Neural progenitor cell (in vitro differentiated cells): ENCODE measurements at regions not wholly inside any gene's neighbourhood (a gene's known extent, or its start where the extent isn't known, plus 50 kb on each side); places are given as distances from the start of the nearest gene placed in this dataset.

Source experiments
- DNase-seq: peaks from one replicate; pipeline ENCODE4 v3.0.0-alpha.2; 2016; ENCODE audit warnings: low spot score
- H2AFZ ChIP-seq: fragments of 200-600 bp; sonication (generic); replicated peaks from 2 replicates; pipeline ENCODE4 v1.6.1; 2016; ENCODE audit warnings: antibody characterized with exemption
- H3F3A ChIP-seq: fragments of 200-600 bp; sonication (generic); 2 replicates; pipeline ENCODE4 v1.6.1; 2016; ENCODE audit warnings: antibody characterized with exemption, low read depth
- H3K27ac ChIP-seq: fragments of 200-600 bp; sonication (generic); 2 replicates; pipeline ENCODE4 v1.5.1; 2016; ENCODE audit warnings: mild to moderate bottlenecking
- H3K27me3 ChIP-seq: fragments of 200-600 bp; sonication (generic); 2 replicates; pipeline ENCODE4 v1.6.1; 2016; ENCODE audit warnings: mild to moderate bottlenecking, moderate library complexity
- H3K36me3 ChIP-seq: fragments of 200-600 bp; sonication (generic); 2 replicates; pipeline ENCODE4 v1.5.1; 2016
- H3K4me1 ChIP-seq: fragments of 200-600 bp; sonication (generic); 2 replicates; pipeline ENCODE4 v1.6.1; 2016; ENCODE audit warnings: mixed run types
- H3K4me2 ChIP-seq: fragments of 200-600 bp; sonication (generic); 2 replicates; pipeline ENCODE4 v1.6.1; 2016
- H3K4me3 ChIP-seq: fragments of 200-600 bp; sonication (generic); 2 replicates; pipeline ENCODE4 v1.5.1; 2016
- H3K79me2 ChIP-seq: fragments of 200-600 bp; sonication (generic); 2 replicates; pipeline ENCODE4 v1.6.1; 2016; ENCODE audit warnings: low read depth
- H3K9ac ChIP-seq: fragments of 200-600 bp; sonication (generic); 2 replicates; pipeline ENCODE4 v1.6.1; 2016
- H3K9me3 ChIP-seq: fragments of 200-600 bp; sonication (generic); 2 replicates; pipeline ENCODE4 v1.5.1; 2016; ENCODE audit warnings: low read depth
- H4K20me1 ChIP-seq: fragments of 200-600 bp; sonication (generic); 2 replicates; pipeline ENCODE4 v1.6.1; 2016; ENCODE audit warnings: low read depth
- H3K27ac Mint-ChIP-seq: 3 replicates; pipeline ENCODE4 v1.8.0; 2021; ENCODE audit warnings: mixed read lengths
- H3K27me3 Mint-ChIP-seq: 2 replicates; pipeline ENCODE4 v1.8.0; 2022; ENCODE audit warnings: low read depth, mild to moderate bottlenecking, inconsistent platforms, moderate library complexity, mixed read lengths; ENCODE audit not compliant: insufficient read depth
- H3K36me3 Mint-ChIP-seq: 3 replicates; pipeline ENCODE4 v1.8.0; 2021; ENCODE audit warnings: mixed read lengths
- H3K4me1 Mint-ChIP-seq: 3 replicates; pipeline ENCODE4 v1.8.0; 2021; ENCODE audit warnings: mixed read lengths
- H3K4me3 Mint-ChIP-seq: 3 replicates; pipeline ENCODE4 v1.8.0; 2021; ENCODE audit warnings: mild to moderate bottlenecking, moderate library complexity, mixed read lengths
- H3K9me3 Mint-ChIP-seq: 3 replicates; pipeline ENCODE4 v1.8.0; 2020; ENCODE audit warnings: mixed read lengths
- EZH2 ChIP-seq: fragments of 200-600 bp; sonication (generic); IDR thresholded peaks from 2 replicates; pipeline ENCODE4 v1.6.1; 2017; ENCODE audit warnings: antibody characterized with exemption, mild to moderate bottlenecking, moderate library complexity
- EZH2phosphoT487 ChIP-seq: fragments of 200-600 bp; sonication (generic); IDR thresholded peaks from 2 replicates; pipeline ENCODE4 v1.6.1; 2017; ENCODE audit warnings: antibody characterized with exemption
- TF ChIP-seq, protein P1 (sequence below): fragments of 200-600 bp; sonication (generic); IDR thresholded peaks from 2 replicates; pipeline ENCODE4 v1.5.1; 2017; ENCODE audit warnings: antibody characterized with exemption, mild to moderate bottlenecking

DNA sequence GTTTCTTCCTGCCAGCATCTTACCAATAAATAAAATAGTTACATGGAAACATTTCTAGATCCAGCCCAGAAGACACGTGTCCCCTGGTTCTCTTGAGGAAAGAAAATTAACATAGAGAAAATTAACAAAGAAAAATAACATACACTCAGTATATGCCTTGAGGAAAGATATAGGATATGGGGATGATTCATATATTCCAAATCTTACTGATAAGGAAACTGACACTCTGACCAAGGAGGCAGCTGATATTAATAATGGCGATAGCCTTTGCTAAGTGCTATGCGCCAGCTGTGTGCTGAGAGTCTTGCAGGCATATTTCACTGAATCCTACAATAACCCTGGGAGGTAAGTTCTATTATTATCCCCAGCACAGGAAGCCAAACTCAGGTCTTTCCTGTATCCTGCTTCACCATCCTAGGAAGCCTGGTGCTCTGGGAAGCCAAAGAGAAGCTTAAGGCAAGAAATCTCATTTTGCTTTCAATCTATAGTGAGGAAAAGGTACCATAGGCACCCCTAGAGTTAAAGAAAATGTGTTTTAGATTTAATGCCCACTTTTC lies 302.7 kb upstream of the NREP start:
- no peaks in the 10 kb centered on the region for H4K20me1 ChIP-seq
- Mint-ChIP-seq H3K36me3 (no peaks in the 10 kb centered on the region), H3K4me3 (no peak overlapping the region), H3K4me1 (no peaks in the 10 kb centered on the region), H3K9me3 (peaks cover 14% of the 10 kb centered on the region), H3K27me3 (no peaks in the 10 kb centered on the region), H3K27ac (no peak overlapping the region)
- H3F3A ChIP-seq = no peaks in the 10 kb centered on the region
- H3K4me2 ChIP-seq = no peak overlapping the region
- TF ChIP-seq, protein P1, sequence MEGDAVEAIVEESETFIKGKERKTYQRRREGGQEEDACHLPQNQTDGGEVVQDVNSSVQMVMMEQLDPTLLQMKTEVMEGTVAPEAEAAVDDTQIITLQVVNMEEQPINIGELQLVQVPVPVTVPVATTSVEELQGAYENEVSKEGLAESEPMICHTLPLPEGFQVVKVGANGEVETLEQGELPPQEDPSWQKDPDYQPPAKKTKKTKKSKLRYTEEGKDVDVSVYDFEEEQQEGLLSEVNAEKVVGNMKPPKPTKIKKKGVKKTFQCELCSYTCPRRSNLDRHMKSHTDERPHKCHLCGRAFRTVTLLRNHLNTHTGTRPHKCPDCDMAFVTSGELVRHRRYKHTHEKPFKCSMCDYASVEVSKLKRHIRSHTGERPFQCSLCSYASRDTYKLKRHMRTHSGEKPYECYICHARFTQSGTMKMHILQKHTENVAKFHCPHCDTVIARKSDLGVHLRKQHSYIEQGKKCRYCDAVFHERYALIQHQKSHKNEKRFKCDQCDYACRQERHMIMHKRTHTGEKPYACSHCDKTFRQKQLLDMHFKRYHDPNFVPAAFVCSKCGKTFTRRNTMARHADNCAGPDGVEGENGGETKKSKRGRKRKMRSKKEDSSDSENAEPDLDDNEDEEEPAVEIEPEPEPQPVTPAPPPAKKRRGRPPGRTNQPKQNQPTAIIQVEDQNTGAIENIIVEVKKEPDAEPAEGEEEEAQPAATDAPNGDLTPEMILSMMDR = no peak
- TF ChIP-seq EZH2 (no peak), EZH2phosphoT487 (no peak)
- H3K79me2 ChIP-seq = no peaks in the 10 kb centered on the region
- no peaks in the 10 kb centered on the region for H3K27me3 ChIP-seq
- H3K9me3 ChIP-seq = peaks cover 5% of the 10 kb centered on the region
- no peak overlapping the region for H3K27ac ChIP-seq
- DNase-seq = no peak
- no peak overlapping the region for H3K9ac ChIP-seq
- no peaks in the 10 kb centered on the region for H3K4me1 ChIP-seq
- H3K4me3 ChIP-seq = no peak overlapping the region
- H3K36me3 ChIP-seq = no peaks in the 10 kb centered on the region
- no peak overlapping the region for H2AFZ ChIP-seq

DNA sequence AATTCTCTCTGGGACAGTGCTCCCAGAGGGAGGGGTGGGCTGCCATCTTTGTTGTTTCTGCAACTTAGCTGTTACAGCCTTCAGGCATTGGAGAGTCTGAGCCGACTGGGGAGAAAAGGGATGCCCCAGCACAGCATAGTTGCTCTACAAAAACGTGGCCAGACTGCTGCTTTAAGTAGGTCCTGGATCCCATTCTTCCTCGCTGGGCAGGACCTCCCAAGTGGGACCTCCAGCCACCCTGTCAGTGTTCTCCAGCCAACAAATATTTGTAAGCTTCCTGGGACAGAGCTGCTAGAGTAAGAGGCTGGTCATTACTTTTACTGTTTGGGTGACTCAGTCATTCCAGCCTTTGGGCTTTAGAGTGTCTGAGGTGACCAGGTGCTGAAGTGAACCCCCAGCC lies 292.7 kb upstream of the NREP start:
- no peaks in the 10 kb centered on the region for H3K79me2 ChIP-seq
- H3K27ac ChIP-seq = no peak overlapping the region
- H3K36me3 ChIP-seq = no peaks in the 10 kb centered on the region
- H3K9me3 ChIP-seq = no peaks in the 10 kb centered on the region
- H3K4me1 ChIP-seq = no peaks in the 10 kb centered on the region
- no peaks in the 10 kb centered on the region for H4K20me1 ChIP-seq
- no peak overlapping the region for H3K4me2 ChIP-seq
- H3K4me3 ChIP-seq = no peak overlapping the region
- H2AFZ ChIP-seq = no peak overlapping the region
- peaks cover 28% of the 10 kb centered on the region for H3K9me3 Mint-ChIP-seq
- no peaks in the 10 kb centered on the region for H3K36me3 Mint-ChIP-seq
- H3K27ac Mint-ChIP-seq = no peak overlapping the region
- H3K27me3 ChIP-seq = no peaks in the 10 kb centered on the region
- no peak overlapping the region for H3K4me3 Mint-ChIP-seq
- DNase-seq = no peak
- H3K4me1 Mint-ChIP-seq = no peaks in the 10 kb centered on the region
- H3K27me3 Mint-ChIP-seq = peaks cover 6% of the 10 kb centered on the region
- H3K9ac ChIP-seq = no peak overlapping the region
- H3F3A ChIP-seq = no peaks in the 10 kb centered on the region
- TF ChIP-seq EZH2 = no peak
- no peak for TF ChIP-seq EZH2phosphoT487
- TF ChIP-seq, protein P1 = no peak

DNA sequence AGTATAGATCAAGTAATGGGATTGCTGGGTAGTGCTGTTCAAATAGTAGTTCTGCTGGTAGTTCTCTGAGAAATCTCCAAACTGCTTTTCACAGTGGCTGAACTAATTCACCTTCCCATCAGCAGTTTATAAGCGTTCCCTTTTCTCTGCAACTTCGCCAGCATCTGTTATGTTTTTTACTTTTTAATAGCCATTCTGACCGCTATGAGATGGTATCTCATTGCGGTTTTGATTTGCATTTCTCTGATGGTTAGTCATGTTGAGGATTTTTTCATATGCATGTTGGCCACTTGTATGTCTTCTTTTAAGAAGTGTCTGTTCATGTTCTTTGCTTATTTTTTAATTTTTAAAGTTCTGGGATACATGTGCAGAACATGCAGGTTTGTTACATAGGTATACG lies 279.2 kb upstream of the NREP start:
- Histone ChIP-seq H3K36me3 (no peaks in the 10 kb centered on the region), H3K4me2 (no peak overlapping the region), H3K9me3 (no peaks in the 10 kb centered on the region), H3K27ac (no peak overlapping the region), H3K9ac (no peak overlapping the region), H3K4me3 (no peak overlapping the region), H2AFZ (no peak overlapping the region), H4K20me1 (no peaks in the 10 kb centered on the region), H3K4me1 (peaks cover 5% of the 10 kb centered on the region), H3F3A (no peaks in the 10 kb centered on the region), H3K79me2 (no peaks in the 10 kb centered on the region), H3K27me3 (no peaks in the 10 kb centered on the region)
- peaks cover 4% of the 10 kb centered on the region for H3K9me3 Mint-ChIP-seq
- no peak for TF ChIP-seq EZH2
- TF ChIP-seq, protein P1 = no peak
- no peak for TF ChIP-seq EZH2phosphoT487
- no peaks in the 10 kb centered on the region for H3K27me3 Mint-ChIP-seq
- no peak overlapping the region for H3K27ac Mint-ChIP-seq
- peaks cover 2% of the 10 kb centered on the region for H3K4me1 Mint-ChIP-seq
- DNase-seq = no peak
- H3K4me3 Mint-ChIP-seq = no peak overlapping the region
- no peaks in the 10 kb centered on the region for H3K36me3 Mint-ChIP-seq
